ENCODE measurements at regions not wholly inside any gene's neighbourhood (a gene's known extent, or its start where the extent isn't known, plus 50 kb on each side); places are given as distances from the start of the nearest gene placed in this dataset.

DNA sequence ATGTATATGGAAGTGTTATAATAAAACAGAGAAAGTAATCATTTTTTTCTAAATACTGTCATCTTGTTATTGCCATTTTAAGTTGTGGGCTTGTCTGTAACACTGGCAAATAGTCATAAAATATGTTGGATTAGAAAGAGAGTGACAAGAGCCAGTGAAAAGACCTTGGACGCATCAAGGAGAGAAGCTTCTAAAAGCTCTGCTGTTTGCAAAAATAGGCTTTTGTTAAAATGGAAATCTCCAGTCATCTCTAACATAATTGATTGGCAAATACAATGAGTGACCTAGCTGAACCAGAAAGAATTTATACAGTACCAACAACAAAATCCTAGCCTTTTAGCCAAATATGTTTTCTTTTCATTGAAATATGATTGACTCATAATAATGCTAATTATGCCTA lies 245.8 kb upstream of the RMST start:
- TF ChIP-seq, protein P1, sequence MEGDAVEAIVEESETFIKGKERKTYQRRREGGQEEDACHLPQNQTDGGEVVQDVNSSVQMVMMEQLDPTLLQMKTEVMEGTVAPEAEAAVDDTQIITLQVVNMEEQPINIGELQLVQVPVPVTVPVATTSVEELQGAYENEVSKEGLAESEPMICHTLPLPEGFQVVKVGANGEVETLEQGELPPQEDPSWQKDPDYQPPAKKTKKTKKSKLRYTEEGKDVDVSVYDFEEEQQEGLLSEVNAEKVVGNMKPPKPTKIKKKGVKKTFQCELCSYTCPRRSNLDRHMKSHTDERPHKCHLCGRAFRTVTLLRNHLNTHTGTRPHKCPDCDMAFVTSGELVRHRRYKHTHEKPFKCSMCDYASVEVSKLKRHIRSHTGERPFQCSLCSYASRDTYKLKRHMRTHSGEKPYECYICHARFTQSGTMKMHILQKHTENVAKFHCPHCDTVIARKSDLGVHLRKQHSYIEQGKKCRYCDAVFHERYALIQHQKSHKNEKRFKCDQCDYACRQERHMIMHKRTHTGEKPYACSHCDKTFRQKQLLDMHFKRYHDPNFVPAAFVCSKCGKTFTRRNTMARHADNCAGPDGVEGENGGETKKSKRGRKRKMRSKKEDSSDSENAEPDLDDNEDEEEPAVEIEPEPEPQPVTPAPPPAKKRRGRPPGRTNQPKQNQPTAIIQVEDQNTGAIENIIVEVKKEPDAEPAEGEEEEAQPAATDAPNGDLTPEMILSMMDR (optimal IDR thresholded peaks at IDR 0.05 in 1 of 3, IDR thresholded peaks at IDR 0.05 in 1 of 3, conservative IDR thresholded peaks at IDR 0.05 in 1 of 3; ENCODE audit: extremely low read depth in 1 of 3, insufficient read depth in 2 of 3, low read length in 3 of 3), result no peak
- no peak for TF ChIP-seq EZH2 (IDR thresholded peaks at IDR 0.05; ENCODE audit: low read length)
